ENCODE measurements at regions not wholly inside any gene's neighbourhood (a gene's known extent, or its start where the extent isn't known, plus 50 kb on each side); places are given as distances from the start of the nearest gene placed in this dataset.

- ChIA-PET POLR2A (no interaction called here), CTCF (interaction anchor here (0.6 to 1.8 kb wide), 3 partner anchors 11 to 1295 kb away, joined by 3 to 5 read pairs (median 5); no protein-coding TSS in a partner anchor)
- no peaks in the 10 kb centered on the region for H3K36me3 ChIP-seq (ENCODE audit: control insufficient read depth in 2 of 2, insufficient read depth in 1 of 2, low read length in 2 of 2)
- peaks cover 9% of the 10 kb centered on the region for H3K4me1 ChIP-seq (ENCODE audit: control insufficient read depth, insufficient read depth, low read length)
- H3K4me3 ChIP-seq (ENCODE audit: low read depth, low read length): no peak overlapping the region
- no peak overlapping the region for H3K27ac ChIP-seq (ENCODE audit: extremely low read depth, low read depth, low read length)
- TF ChIP-seq ZNF670 (tag by site-specific recombination; IDR thresholded peaks at IDR 0.05; ENCODE audit: low read depth) (no peak), ZBTB20 (tag by site-specific recombination; IDR thresholded peaks at IDR 0.05) (no peak), REST (tag by site-specific recombination; IDR thresholded peaks at IDR 0.05) (no peak), KLF7 (tag by site-specific recombination; IDR thresholded peaks at IDR 0.05; ENCODE audit: borderline replicate concordance) (no peak), ZNF433 (tag by site-specific recombination; IDR thresholded peaks at IDR 0.05; ENCODE audit: low read depth) (no peak), ZNF501 (tag by site-specific recombination; IDR thresholded peaks at IDR 0.05) (no peak), ZNF350 (tag by site-specific recombination; IDR thresholded peaks at IDR 0.05) (no peak), ZEB2 (tag by site-specific recombination; IDR thresholded peaks at IDR 0.05) (no peak), SCRT1 (tag by site-specific recombination; IDR thresholded peaks at IDR 0.05; ENCODE audit: borderline replicate concordance) (no peak), ZNF184 (tag by site-specific recombination; IDR thresholded peaks at IDR 0.05) (no peak), HOXA7 (CRISPR knock-in tag; IDR thresholded peaks at IDR 0.05; ENCODE audit: borderline replicate concordance) (no peak), ZNF132 (tag by site-specific recombination; IDR thresholded peaks at IDR 0.05; ENCODE audit: borderline replicate concordance) (no peak)
- H3K9me3 ChIP-seq (ENCODE audit: control insufficient read depth, insufficient read depth, low read depth, low read length): no peaks in the 10 kb centered on the region
Observed at GRCh38 chr2:64771737-64772136, 118.0 kb upstream of the SERTAD2 start.

- ChIA-PET POLR2A (interaction anchor here (1.0 kb wide), 1 partner anchor 23 kb away, joined by 5 read pairs; no protein-coding TSS in a partner anchor), CTCF (interaction anchor here (1.0 kb wide), 1 partner anchor 18 kb away, joined by 3 read pairs; no protein-coding TSS in a partner anchor)
- TF ChIP-seq ZBTB11 (tag by site-specific recombination; conservative IDR thresholded peaks at IDR 0.05; ENCODE audit: low read depth) (peak; percentile 46; the same call in 1 of the 2 replicates), ZBTB17 (tag by site-specific recombination; IDR thresholded peaks at IDR 0.05) (peak; percentile 57; the same call in 1 of the 2 replicates), ZNF292 (tag by site-specific recombination; IDR thresholded peaks at IDR 0.05; ENCODE audit: borderline replicate concordance, low read depth) (no peak)
- Histone ChIP-seq H3K4me1 (ENCODE audit: control insufficient read depth, insufficient read depth, low read length) (peaks cover 6% of the 10 kb centered on the region), H3K4me3 (ENCODE audit: low read depth, low read length) (no peak overlapping the region), H3K27ac (ENCODE audit: extremely low read depth, low read depth, low read length) (no peak overlapping the region), H3K9me3 (ENCODE audit: control insufficient read depth, insufficient read depth, low read depth, low read length) (no peaks in the 10 kb centered on the region), H3K36me3 (ENCODE audit: control insufficient read depth in 2 of 2, insufficient read depth in 1 of 2, low read length in 2 of 2) (no peaks in the 10 kb centered on the region)
Observed at GRCh38 chr2:64773461-64774118, 119.9 kb upstream of the SERTAD2 start.

Data from HEK293 (cell line).